Thyroid gland (tissue), 4 donors: ENCODE measurements at regions not wholly inside any gene's neighbourhood (a gene's known extent, or its start where the extent isn't known, plus 50 kb on each side); places are given as distances from the start of the nearest gene placed in this dataset.

Experiments
- POLR2A ChIP-seq, 2 donors: fragments of 450-650 bp; IDR thresholded peaks; one replicate each; pipeline ENCODE4 v1.6.1; 2017; ENCODE audit warnings: antibody characterized with exemption in 2 of 2, mild to moderate bottlenecking in 2 of 2, moderate library complexity in 1 of 2
- TF ChIP-seq, protein P1 (sequence below), 6 experiments: fragments of 200-600 bp in 3 of 6; fragments of 450-650 bp in 3 of 6; sonication (generic) in 3 of 6; IDR thresholded peaks; one replicate each; pipeline ENCODE4 v1.5.1; 2016 to 2019; ENCODE audit warnings: antibody characterized with exemption in 6 of 6, mild to moderate bottlenecking in 2 of 6, inconsistent platforms in 1 of 6, moderate library complexity in 1 of 6

DNA sequence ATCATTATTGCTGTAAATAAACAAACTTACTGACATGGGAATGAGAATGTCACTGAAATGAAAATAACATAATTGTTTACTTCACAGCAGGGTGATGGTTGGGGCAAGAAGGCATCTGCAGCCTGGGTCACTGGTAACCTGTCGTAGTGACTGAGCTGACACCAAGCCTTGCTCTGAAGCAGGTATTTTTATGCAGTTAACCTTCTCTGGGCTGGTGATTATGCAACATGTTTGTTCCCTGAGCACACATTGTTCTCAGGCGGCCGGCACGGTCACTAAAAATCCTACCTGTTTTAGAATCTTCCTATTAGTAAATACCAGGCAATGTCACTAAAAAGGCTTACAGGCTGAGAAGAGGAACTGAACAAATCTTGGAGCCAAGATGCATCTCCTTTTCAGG lies 157.7 kb upstream of the NR3C1 start:
- TF ChIP-seq POLR2A (IDR thresholded peaks at IDR 0.05) = no peak
- TF ChIP-seq, protein P1, sequence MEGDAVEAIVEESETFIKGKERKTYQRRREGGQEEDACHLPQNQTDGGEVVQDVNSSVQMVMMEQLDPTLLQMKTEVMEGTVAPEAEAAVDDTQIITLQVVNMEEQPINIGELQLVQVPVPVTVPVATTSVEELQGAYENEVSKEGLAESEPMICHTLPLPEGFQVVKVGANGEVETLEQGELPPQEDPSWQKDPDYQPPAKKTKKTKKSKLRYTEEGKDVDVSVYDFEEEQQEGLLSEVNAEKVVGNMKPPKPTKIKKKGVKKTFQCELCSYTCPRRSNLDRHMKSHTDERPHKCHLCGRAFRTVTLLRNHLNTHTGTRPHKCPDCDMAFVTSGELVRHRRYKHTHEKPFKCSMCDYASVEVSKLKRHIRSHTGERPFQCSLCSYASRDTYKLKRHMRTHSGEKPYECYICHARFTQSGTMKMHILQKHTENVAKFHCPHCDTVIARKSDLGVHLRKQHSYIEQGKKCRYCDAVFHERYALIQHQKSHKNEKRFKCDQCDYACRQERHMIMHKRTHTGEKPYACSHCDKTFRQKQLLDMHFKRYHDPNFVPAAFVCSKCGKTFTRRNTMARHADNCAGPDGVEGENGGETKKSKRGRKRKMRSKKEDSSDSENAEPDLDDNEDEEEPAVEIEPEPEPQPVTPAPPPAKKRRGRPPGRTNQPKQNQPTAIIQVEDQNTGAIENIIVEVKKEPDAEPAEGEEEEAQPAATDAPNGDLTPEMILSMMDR (IDR thresholded peaks at IDR 0.05) = no peak
